RWPE1 (cell line): ENCODE measurements at regions not wholly inside any gene's neighbourhood (a gene's known extent, or its start where the extent isn't known, plus 50 kb on each side); places are given as distances from the start of the nearest gene placed in this dataset.

Experiments
- CTCF ChIA-PET: fragments of 350-600 bp; sonication (Branson Sonifier 250); formaldehyde crosslinking; extraction: SDS; loops from one replicate; lab custom pipeline; 2021; lab: Yijun Ruan, JAX
- POLR2A ChIA-PET: fragments of 400-600 bp; formaldehyde crosslinking; extraction: SDS; loops from one replicate; lab custom pipeline; 2020; ENCODE audit warnings: antibody characterized with exemption; ENCODE audit not compliant: low non-redundant PET; lab: Yijun Ruan, JAX
- DNase-seq: peaks from one replicate; pipeline ENCODE4 v3.0.0; 2012; ENCODE audit warnings: low spot score
- H3K27ac ChIP-seq: fragments of 450-650 bp; 2 replicates; pipeline ENCODE4 v1.5.1; 2017
- TF ChIP-seq, protein P1 (sequence below): fragments of 450-650 bp; conservative IDR thresholded peaks from 2 replicates; pipeline ENCODE4 v1.5.1; 2017; ENCODE audit warnings: low read depth, mild to moderate bottlenecking

- H3K27ac ChIP-seq = no peak overlapping the region
- no peak for DNase-seq
- TF ChIP-seq, protein P1, sequence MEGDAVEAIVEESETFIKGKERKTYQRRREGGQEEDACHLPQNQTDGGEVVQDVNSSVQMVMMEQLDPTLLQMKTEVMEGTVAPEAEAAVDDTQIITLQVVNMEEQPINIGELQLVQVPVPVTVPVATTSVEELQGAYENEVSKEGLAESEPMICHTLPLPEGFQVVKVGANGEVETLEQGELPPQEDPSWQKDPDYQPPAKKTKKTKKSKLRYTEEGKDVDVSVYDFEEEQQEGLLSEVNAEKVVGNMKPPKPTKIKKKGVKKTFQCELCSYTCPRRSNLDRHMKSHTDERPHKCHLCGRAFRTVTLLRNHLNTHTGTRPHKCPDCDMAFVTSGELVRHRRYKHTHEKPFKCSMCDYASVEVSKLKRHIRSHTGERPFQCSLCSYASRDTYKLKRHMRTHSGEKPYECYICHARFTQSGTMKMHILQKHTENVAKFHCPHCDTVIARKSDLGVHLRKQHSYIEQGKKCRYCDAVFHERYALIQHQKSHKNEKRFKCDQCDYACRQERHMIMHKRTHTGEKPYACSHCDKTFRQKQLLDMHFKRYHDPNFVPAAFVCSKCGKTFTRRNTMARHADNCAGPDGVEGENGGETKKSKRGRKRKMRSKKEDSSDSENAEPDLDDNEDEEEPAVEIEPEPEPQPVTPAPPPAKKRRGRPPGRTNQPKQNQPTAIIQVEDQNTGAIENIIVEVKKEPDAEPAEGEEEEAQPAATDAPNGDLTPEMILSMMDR = no peak
- POLR2A ChIA-PET = no interaction called here
- CTCF ChIA-PET = no interaction called here
Measured at GRCh38 chr7:110283056-110283455, 807.9 kb upstream of the LRRN3 start.

- TF ChIP-seq, protein P1 = no peak
- no peak overlapping the region for H3K27ac ChIP-seq
- ChIA-PET CTCF (no interaction called here), POLR2A (no interaction called here)
- DNase-seq = no peak
Measured at GRCh38 chr7:110291430-110291829, 799.5 kb upstream of the LRRN3 start.

GRCh38 chr7:110296321-110296720 lies 794.6 kb upstream of the LRRN3 start:
- no peak overlapping the region for H3K27ac ChIP-seq
- ChIA-PET POLR2A (no interaction called here), CTCF (no interaction called here)
- TF ChIP-seq, protein P1 = no peak
- no peak for DNase-seq

GRCh38 chr7:110307776-110308175 lies 783.2 kb upstream of the LRRN3 start:
- no peak for DNase-seq
- POLR2A ChIA-PET = no interaction called here
- TF ChIP-seq, protein P1 = no peak
- CTCF ChIA-PET = no interaction called here
- no peak overlapping the region for H3K27ac ChIP-seq

- no peak overlapping the region for H3K27ac ChIP-seq
- TF ChIP-seq, protein P1 = no peak
- ChIA-PET CTCF (interaction anchor here (0.6 to 0.8 kb wide), 2 partner anchors 182 to 225 kb away, joined by 3 read pairs; no protein-coding TSS in a partner anchor), POLR2A (no interaction called here)
- DNase-seq = no peak
Measured at GRCh38 chr7:110308791-110309190, 782.1 kb upstream of the LRRN3 start.

- CTCF ChIA-PET = interaction anchor here (0.8 kb wide), 1 partner anchor 183 kb away, joined by 3 read pairs; no protein-coding TSS in a partner anchor
- no peak for DNase-seq
- TF ChIP-seq, protein P1 = no peak
- H3K27ac ChIP-seq = no peak overlapping the region
- POLR2A ChIA-PET = no interaction called here
Measured at GRCh38 chr7:110309941-110310340, 781.0 kb upstream of the LRRN3 start.

DNA sequence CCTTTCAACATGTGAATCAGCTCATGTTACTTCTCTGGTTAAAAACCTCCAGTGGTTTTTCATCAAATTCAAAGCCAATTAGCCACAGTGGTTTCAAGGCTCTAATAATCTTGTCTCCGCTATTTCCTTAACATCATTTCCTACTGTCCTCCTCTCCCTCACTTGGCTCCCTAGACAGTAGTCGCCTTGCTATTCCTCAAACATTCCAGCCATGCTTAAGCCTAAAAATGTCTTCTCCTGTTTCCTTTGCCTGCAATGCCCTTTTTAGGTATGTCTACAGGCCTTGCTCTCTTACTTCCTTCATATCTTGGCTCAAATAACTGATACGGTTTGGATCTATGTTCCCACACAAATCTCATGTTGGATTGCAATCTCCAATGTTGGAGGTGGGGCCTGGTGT lies 779.4 kb upstream of the LRRN3 start:
- no peak for DNase-seq
- POLR2A ChIA-PET = no interaction called here
- H3K27ac ChIP-seq = no peak overlapping the region
- CTCF ChIA-PET = no interaction called here
- TF ChIP-seq, protein P1 = no peak
